ENCODE measurements at regions not wholly inside any gene's neighbourhood (a gene's known extent, or its start where the extent isn't known, plus 50 kb on each side); places are given as distances from the start of the nearest gene placed in this dataset.

GRCh38 chr6:104604685-104605084 lies 255.0 kb downstream of the HACE1 start:
- no peak for TF ChIP-seq POLR2A (IDR thresholded peaks at IDR 0.05)
- no peak for TF ChIP-seq CTCF (IDR thresholded peaks at IDR 0.05)
